Esophagus muscularis mucosa (tissue), 3 donors: ENCODE measurements at regions not wholly inside any gene's neighbourhood (a gene's known extent, or its start where the extent isn't known, plus 50 kb on each side); places are given as distances from the start of the nearest gene placed in this dataset.

ENCODE experiments used
- POLR2A ChIP-seq: fragments of 450-650 bp; IDR thresholded peaks from one replicate; pipeline ENCODE4 v1.6.1; 2017; ENCODE audit warnings: antibody characterized with exemption, moderate library complexity, mild to moderate bottlenecking, low read depth
- TF ChIP-seq, protein P1 (sequence below), 3 experiments: fragments of 200-600 bp in 2 of 3; fragments of 450-650 bp in 1 of 3; sonication (generic) in 2 of 3; IDR thresholded peaks; one replicate each; pipeline ENCODE4 v1.5.1; 2017 to 2019; ENCODE audit warnings: antibody characterized with exemption in 3 of 3, mild to moderate bottlenecking in 2 of 3, moderate library complexity in 1 of 3

DNA sequence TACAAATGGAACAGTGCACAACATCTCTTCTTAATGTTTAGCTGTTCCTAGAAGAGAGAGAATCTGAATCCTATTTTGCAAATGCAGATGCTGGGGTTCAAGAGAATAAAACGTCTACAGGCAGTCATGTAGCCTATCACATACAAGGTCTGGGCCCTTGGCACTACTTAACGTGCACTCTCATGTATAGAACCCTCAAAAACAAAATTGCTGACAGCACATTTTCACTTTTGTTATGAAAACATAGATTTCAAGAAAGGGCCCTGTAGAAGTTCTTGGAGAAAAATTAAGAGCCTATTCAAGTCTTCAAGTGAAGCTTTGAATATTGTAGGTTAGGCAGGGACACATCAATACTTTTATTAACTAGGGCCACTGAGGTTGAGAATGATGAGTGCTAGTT, 504.3 kb upstream of the FAM98A start:
- TF ChIP-seq POLR2A: no peak
- TF ChIP-seq, protein P1, sequence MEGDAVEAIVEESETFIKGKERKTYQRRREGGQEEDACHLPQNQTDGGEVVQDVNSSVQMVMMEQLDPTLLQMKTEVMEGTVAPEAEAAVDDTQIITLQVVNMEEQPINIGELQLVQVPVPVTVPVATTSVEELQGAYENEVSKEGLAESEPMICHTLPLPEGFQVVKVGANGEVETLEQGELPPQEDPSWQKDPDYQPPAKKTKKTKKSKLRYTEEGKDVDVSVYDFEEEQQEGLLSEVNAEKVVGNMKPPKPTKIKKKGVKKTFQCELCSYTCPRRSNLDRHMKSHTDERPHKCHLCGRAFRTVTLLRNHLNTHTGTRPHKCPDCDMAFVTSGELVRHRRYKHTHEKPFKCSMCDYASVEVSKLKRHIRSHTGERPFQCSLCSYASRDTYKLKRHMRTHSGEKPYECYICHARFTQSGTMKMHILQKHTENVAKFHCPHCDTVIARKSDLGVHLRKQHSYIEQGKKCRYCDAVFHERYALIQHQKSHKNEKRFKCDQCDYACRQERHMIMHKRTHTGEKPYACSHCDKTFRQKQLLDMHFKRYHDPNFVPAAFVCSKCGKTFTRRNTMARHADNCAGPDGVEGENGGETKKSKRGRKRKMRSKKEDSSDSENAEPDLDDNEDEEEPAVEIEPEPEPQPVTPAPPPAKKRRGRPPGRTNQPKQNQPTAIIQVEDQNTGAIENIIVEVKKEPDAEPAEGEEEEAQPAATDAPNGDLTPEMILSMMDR (IDR thresholded peaks at IDR 0.05): no peak
